ENCODE measurements at regions not wholly inside any gene's neighbourhood (a gene's known extent, or its start where the extent isn't known, plus 50 kb on each side); places are given as distances from the start of the nearest gene placed in this dataset.

DNA sequence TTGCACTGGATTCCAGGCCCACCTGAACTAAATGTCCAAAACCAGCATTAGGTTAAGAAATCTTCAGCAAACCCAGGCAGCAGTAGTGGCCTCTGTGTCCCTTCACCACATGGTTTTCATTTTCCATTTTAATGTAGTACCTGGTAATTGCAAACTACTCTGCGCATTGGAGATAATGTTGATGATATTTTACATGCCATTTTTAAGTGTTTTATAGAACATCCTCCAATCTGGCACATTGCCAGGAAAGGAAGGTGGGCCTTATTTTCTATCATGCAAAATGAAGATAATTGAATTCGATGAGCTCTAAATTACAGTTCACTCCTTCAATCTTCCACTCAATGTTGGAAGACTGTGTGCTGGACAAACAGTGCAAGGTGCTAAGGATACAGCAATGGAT is 89.5 kb downstream of the ZC3H11B start:
- POLR2A ChIA-PET (ENCODE audit: partially characterized antibody), result no interaction called here
- 97% methylated on average over 2 of the region's 2 CpGs; no CpG with 5 or more reads in 1 of the 2 experiments for WGBS, 2 experiments (ENCODE audit: extremely low coverage in 1 of 2, insufficient coverage in 1 of 2, insufficient read length in 1 of 2, insufficient replicate concordance in 2 of 2, low coverage in 1 of 2, low lambda C conversion rate in 2 of 2, missing lambda C conversion rate in 1 of 2)
- CTCF ChIA-PET (ENCODE audit: partially characterized antibody), result no interaction called here

More for the DNA sequence above, 89.5 kb downstream of the ZC3H11B start:
- no peaks in the 10 kb centered on the region for H3K36me3 ChIP-seq (ENCODE audit: control insufficient read depth in 2 of 4, insufficient read depth in 4 of 4, low read length in 3 of 4)
- no peak overlapping the region for H4K8ac ChIP-seq (ENCODE audit: extremely low read depth, insufficient read depth, low read length)
- no peaks in the 10 kb centered on the region for H3K27me3 ChIP-seq (replicated peaks in 1 of 4; ENCODE audit: control insufficient read depth in 3 of 4, extremely low read depth in 1 of 4, insufficient read depth in 3 of 4, low read length in 3 of 4)
- H4K20me1 ChIP-seq (replicated peaks in 1 of 2; ENCODE audit: control insufficient read depth in 1 of 2, insufficient read depth in 2 of 2, low read length in 2 of 2), result no peaks in the 10 kb centered on the region
- H4K91ac ChIP-seq (replicated peaks; ENCODE audit: insufficient read length, low read length), result no peak overlapping the region
- no peak overlapping the region for H2AK5ac ChIP-seq (ENCODE audit: low read depth, low read length)
- H2BK20ac ChIP-seq (ENCODE audit: low read length), result no peak overlapping the region
- H3K18ac ChIP-seq (ENCODE audit: extremely low read depth, low read length), result no peak overlapping the region
- no peak overlapping the region for H3K14ac ChIP-seq (ENCODE audit: insufficient read length)
- no peak overlapping the region for H3K4me3 ChIP-seq (ENCODE audit: extremely low read depth in 1 of 4, insufficient read depth in 2 of 4, low read depth in 3 of 4, low read length in 4 of 4)
- H3K9ac ChIP-seq (replicated peaks in 1 of 4; ENCODE audit: extremely low read depth in 1 of 4, low read depth in 3 of 4, low read length in 3 of 4), result no peak overlapping the region
- no peaks in the 10 kb centered on the region for H3K79me2 ChIP-seq (ENCODE audit: control insufficient read depth in 1 of 2, insufficient read depth in 2 of 2, low read length in 2 of 2)
- no peaks in the 10 kb centered on the region for H3K23me2 ChIP-seq (ENCODE audit: low read depth, low read length)
- no peak overlapping the region for H3K4me2 ChIP-seq (ENCODE audit: insufficient read depth in 1 of 2, low read depth in 2 of 2, low read length in 2 of 2)
- no peaks in the 10 kb centered on the region for H3K4me1 ChIP-seq (replicated peaks in 1 of 4; ENCODE audit: control insufficient read depth in 3 of 4, insufficient read depth in 4 of 4, low read length in 3 of 4)
- H2BK15ac ChIP-seq (ENCODE audit: low read length), result no peak overlapping the region
- H2BK120ac ChIP-seq (replicated peaks; ENCODE audit: low read depth, low read length), result no peak overlapping the region
- DNase-seq (ENCODE audit: low read depth in 1 of 2, low spot score in 2 of 2) (no peak), FAIRE-seq (no peak)
- no peak overlapping the region for H2BK12ac ChIP-seq (ENCODE audit: low read depth, low read length)
- no peak overlapping the region for H3K23ac ChIP-seq (ENCODE audit: insufficient read length)
- no peak overlapping the region for H3K27ac ChIP-seq (ENCODE audit: low read depth, low read length)
- H3K4ac ChIP-seq (replicated peaks; ENCODE audit: insufficient read length, low read depth, low read length), result no peak overlapping the region
- H2AFZ ChIP-seq (ENCODE audit: low read length), result no peak overlapping the region
- TF ChIP-seq SIRT6 (IDR thresholded peaks at IDR 0.05; ENCODE audit: low read length) (no peak), PHF8 (conservative IDR thresholded peaks at IDR 0.05; ENCODE audit: low read depth, low read length) (no peak), SIN3A (conservative IDR thresholded peaks at IDR 0.05 in 1 of 2, IDR thresholded peaks at IDR 0.05 in 1 of 2; ENCODE audit: low read depth in 1 of 2, low read length in 2 of 2) (no peak), MAFK (IDR thresholded peaks at IDR 0.05; ENCODE audit: low read depth, low read length) (no peak), KDM4A (IDR thresholded peaks at IDR 0.05; ENCODE audit: low read depth, low read length, severe bottlenecking) (no peak), TEAD4 (IDR thresholded peaks at IDR 0.05; ENCODE audit: low read depth, low read length) (no peak), CREB1 (IDR thresholded peaks at IDR 0.05) (no peak)
- TF ChIP-seq, protein P1, sequence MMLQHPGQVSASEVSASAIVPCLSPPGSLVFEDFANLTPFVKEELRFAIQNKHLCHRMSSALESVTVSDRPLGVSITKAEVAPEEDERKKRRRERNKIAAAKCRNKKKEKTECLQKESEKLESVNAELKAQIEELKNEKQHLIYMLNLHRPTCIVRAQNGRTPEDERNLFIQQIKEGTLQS (IDR thresholded peaks at IDR 0.05; ENCODE audit: insufficient read depth, low read depth, low read length), result no peak
- H3K79me1 ChIP-seq (ENCODE audit: low read depth, low read length), result no peaks in the 10 kb centered on the region
- 0 out of 4 replicates have a peak, but pooled peaks cover 0 to 4% of the 10 kb centered on the region in 2 experiments for H3K9me3 ChIP-seq (ENCODE audit: insufficient read depth in 2 of 2, low read depth in 1 of 2, low read length in 1 of 2)
- H4K5ac ChIP-seq (ENCODE audit: insufficient read length, low read depth, low read length), result no peak overlapping the region
- H3K56ac ChIP-seq (replicated peaks; ENCODE audit: insufficient read length, low read depth, low read length), result no peak overlapping the region
- H2BK5ac ChIP-seq (ENCODE audit: low read depth, low read length), result no peak overlapping the region
